Mucosa of descending colon (tissue), 3 donors: ENCODE measurements at regions not wholly inside any gene's neighbourhood (a gene's known extent, or its start where the extent isn't known, plus 50 kb on each side); places are given as distances from the start of the nearest gene placed in this dataset.

Experiments used
- ATAC-seq: fragments of 200-7000 bp; cut with Tn5 transposase; one replicate; pipeline ENCODE4 v1.9.1; 2020; ENCODE audit warnings: mild to moderate bottlenecking, moderate library complexity
- DNase-seq, 3 donors: peaks; one replicate each; pipeline ENCODE4 v3.0.0-alpha.2; 2020
- H3K36me3 ChIP-seq: fragments of 200-600 bp; one replicate; pipeline ENCODE4 v1.8.0; 2021; ENCODE audit warnings: low read depth, mild to moderate bottlenecking
- H3K4me1 ChIP-seq: fragments of 200-600 bp; one replicate; pipeline ENCODE4 v1.8.0; 2021; ENCODE audit warnings: low read depth, mild to moderate bottlenecking
- H3K4me3 ChIP-seq: fragments of 200-600 bp; one replicate; pipeline ENCODE4 v1.8.0; 2021; ENCODE audit warnings: mild to moderate bottlenecking
- H3K9me3 ChIP-seq: fragments of 200-600 bp; one replicate; pipeline ENCODE4 v1.8.0; 2021; ENCODE audit warnings: mild to moderate bottlenecking
- CTCF ChIP-seq: fragments of 200-600 bp; IDR thresholded peaks from one replicate; pipeline ENCODE4 v1.8.0; 2022; ENCODE audit warnings: antibody characterized with exemption, mild to moderate bottlenecking
- intact Hi-C, 2 donors: fragments of 100-400 bp; cut with DNase I in 1 of 2; cut with micrococcal nuclease in 1 of 2; formaldehyde crosslinking; loops; one replicate each; pipeline versions ENCODE4 v1.11.0 to v1.11.1; 2022; cut with DNase I, micrococcal nuclease
- donor health status: DM: no; HTN: no; CAD: no; lungs with moderate emphysema.
- donor health status: DM: no; HTN: no; CAD: no.
- donor health status: DM: no; HTN: yes; CAD: no.

GRCh38 chr6:122052346-122052900 is 347.0 kb upstream of the HSF2 start:
- intact Hi-C loops, result no loop called here
- no peak for TF ChIP-seq CTCF
- Histone ChIP-seq H3K9me3 (no peaks in the 10 kb centered on the region), H3K4me3 (no peak overlapping the region), H3K36me3 (no peaks in the 10 kb centered on the region), H3K4me1 (no peaks in the 10 kb centered on the region)
- no peak for ATAC-seq
- no peak for DNase-seq

GRCh38 chr6:122059918-122060317 is 339.5 kb upstream of the HSF2 start:
- no peak for ATAC-seq
- Histone ChIP-seq H3K9me3 (no peaks in the 10 kb centered on the region), H3K36me3 (no peaks in the 10 kb centered on the region), H3K4me1 (no peaks in the 10 kb centered on the region), H3K4me3 (no peak overlapping the region)
- no peak for TF ChIP-seq CTCF
- no peak for DNase-seq
- intact Hi-C loops, result no loop called here

GRCh38 chr6:122061855-122062254 is 337.6 kb upstream of the HSF2 start:
- intact Hi-C loops, result no loop called here
- TF ChIP-seq CTCF, result no peak
- DNase-seq, result no peak

GRCh38 chr6:122063076-122063475 is 336.4 kb upstream of the HSF2 start:
- no peaks in the 10 kb centered on the region for H3K9me3 ChIP-seq
- no peaks in the 10 kb centered on the region for H3K4me1 ChIP-seq
- DNase-seq, result no peak
- no peaks in the 10 kb centered on the region for H3K36me3 ChIP-seq
- ATAC-seq, result no peak
- no peak overlapping the region for H3K4me3 ChIP-seq
- intact Hi-C loops, result no loop called here
- no peak for TF ChIP-seq CTCF

More at GRCh38 chr6:122061855-122062254, 337.6 kb upstream of the HSF2 start:
- Histone ChIP-seq H3K9me3 (no peaks in the 10 kb centered on the region), H3K4me1 (no peaks in the 10 kb centered on the region), H3K4me3 (no peak overlapping the region), H3K36me3 (no peaks in the 10 kb centered on the region)
- ATAC-seq, result no peak

- DNase-seq (no peak), ATAC-seq (no peak)
- H3K4me3 ChIP-seq, result no peak overlapping the region
- H3K36me3 ChIP-seq, result no peaks in the 10 kb centered on the region
- intact Hi-C loops, result no loop called here
- H3K4me1 ChIP-seq, result no peaks in the 10 kb centered on the region
- no peak for TF ChIP-seq CTCF
- H3K9me3 ChIP-seq, result no peaks in the 10 kb centered on the region
Measured at GRCh38 chr6:122063761-122064160, 335.7 kb upstream of the HSF2 start.

GRCh38 chr6:122066200-122066599 is 333.3 kb upstream of the HSF2 start:
- DNase-seq (no peak), ATAC-seq (no peak)
- H3K36me3 ChIP-seq, result no peaks in the 10 kb centered on the region
- no peak for TF ChIP-seq CTCF
- H3K9me3 ChIP-seq, result no peaks in the 10 kb centered on the region
- no peak overlapping the region for H3K4me3 ChIP-seq
- intact Hi-C loops, result no loop called here
- no peaks in the 10 kb centered on the region for H3K4me1 ChIP-seq
